NCI-H774 (cell line): ENCODE measurements at regions not wholly inside any gene's neighbourhood (a gene's known extent, or its start where the extent isn't known, plus 50 kb on each side); places are given as distances from the start of the nearest gene placed in this dataset.
A peak's percentile ranks its signal among the peaks of the same experiment; 100 is the strongest.

ENCODE experiments used
- DNase-seq: peaks from one replicate; lab custom pipeline; 2025; lab: John Stamatoyannopoulos, UW

GRCh38 chr16:24414534-24414933 lies 124.8 kb upstream of the RBBP6 start:
- DNase-seq: no peak

GRCh38 chr16:24418733-24419132 lies 120.6 kb upstream of the RBBP6 start:
- no peak for DNase-seq

DNA sequence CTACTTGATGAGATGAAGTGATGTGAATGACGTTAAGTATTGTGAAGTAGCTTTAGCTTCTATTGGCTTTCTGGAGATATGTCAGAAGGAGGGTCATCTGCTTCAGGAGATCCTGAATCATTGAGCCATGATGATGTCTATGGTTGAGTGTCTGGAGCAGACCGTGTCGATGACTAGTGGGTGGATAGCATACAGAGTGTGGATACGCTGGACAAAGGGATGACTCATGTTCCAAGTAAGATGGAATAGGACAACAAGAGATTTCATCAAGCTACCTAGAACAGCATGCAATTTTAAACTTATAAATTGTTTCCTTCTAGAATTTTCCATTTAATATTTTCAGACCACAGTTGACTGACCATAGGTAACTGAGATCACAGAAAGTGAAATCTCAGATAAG lies 116.1 kb upstream of the RBBP6 start:
- no peak for DNase-seq

DNA sequence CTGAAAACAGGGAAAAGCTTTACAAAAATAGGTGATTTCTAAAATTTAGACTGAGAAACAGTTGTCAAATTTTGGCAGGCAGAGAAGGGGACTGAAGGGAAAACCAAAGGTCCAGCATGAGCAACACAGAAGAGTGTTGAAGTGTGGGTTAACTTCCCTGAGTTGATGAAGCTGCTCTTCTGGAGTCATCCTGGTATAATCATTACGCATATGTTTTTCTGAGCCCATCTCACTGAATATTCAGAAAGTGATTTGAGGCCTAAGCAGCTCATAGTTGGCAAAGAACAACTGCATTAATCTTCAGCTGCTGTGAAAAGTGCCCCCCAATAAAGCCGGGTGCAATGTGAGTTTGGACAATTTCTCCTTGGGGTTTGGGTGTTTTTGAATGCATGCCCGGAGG lies 115.0 kb upstream of the RBBP6 start:
- no peak for DNase-seq

GRCh38 chr16:24427840-24428239 lies 111.5 kb upstream of the RBBP6 start:
- DNase-seq: no peak

DNA sequence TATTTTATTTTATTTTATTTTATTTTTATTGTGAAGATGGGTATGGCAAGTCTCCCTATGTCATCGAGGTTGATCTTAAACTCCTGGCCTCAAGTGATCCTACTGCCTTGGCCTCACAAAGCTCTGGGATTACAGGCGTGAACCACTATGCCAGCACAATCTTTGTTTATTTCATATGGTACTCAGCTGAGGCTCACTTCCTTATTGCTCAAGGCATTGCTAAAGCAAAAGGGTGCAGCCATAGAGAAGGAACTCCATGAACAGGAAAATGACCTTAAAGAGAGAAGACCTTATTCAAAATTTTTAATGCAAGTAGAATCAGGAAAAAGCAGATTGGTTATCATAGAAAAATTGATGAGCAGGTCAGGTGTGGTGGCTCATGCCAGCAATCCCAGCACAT lies 110.6 kb upstream of the RBBP6 start:
- DNase-seq: no peak

DNA sequence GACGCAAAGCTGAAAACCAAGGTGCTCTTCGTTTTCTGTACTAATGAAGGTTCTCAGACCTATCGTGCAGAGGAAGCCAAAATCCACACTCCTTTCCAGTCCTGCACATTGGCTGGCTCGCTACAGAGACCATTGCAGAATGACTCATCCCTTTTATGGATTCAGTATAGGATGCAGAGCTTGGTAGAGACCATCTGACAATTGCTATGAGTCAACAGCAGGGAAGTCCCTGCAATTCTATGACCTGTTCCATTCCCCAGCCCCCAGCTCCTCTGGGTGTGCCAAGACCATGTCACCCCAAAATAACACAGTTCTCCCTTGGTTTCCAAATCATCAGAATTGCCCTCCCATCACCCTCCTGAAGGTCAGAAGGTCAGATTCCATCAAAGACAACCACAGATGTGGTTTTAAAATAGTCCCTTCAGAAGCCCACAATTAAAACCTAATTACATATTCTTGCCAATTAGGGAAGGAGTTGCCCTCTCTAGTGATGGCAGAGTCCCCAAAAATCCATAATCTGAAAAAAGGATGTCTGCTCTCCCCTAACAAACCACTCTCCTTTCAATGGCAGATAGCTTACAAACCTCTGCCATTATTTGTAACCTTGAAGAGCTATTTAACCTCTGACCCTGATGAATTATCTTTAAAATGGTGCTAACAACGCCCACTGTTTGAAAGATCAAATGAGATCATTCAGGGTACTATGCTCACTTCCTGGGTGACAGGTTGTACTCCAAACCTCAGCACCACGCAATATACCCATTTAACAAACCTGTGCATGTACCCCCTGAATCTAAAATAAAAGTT lies 108.2 kb upstream of the RBBP6 start:
- no peak for DNase-seq

DNA sequence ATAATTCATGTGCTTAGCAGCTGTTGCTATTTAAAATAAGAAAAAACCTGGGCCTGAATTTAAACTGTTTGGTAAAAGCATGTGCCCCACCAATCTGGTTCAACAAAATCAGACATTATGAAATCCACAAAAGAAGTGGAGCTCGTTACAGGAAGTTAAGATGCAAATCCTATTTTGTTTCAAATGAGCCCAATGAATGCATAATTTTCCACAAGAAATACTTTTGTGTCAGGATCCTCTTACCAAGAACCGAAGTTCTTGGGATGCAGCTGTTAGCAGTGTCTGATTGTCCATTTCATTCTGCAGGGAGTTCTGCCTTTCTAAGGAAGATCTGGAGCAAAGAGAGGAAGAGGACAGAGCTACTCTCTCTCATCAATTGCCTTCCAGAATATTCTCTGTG lies 105.7 kb upstream of the RBBP6 start:
- DNase-seq: no peak

DNA sequence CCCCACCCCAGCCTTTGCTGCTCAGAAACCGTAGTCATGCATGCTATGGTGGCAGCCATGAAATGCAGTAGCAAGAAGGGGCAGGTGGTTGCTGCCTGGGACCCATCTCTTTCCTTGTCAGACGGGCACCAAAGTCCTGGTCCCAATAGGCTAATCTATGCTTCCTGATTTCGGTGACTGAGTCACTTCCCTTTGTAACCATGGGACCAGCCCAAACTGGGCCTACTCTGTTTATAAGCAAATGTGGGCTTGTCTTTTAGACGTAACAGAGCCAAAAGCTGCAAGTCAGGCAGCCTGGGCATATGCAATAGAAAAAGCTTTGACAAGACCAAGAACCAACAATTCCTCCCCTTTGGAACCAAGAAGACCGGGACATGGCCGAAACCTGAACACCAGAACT lies 99.1 kb upstream of the RBBP6 start:
- DNase-seq: no peak

GRCh38 chr16:24442631-24443030 lies 96.7 kb upstream of the RBBP6 start:
- DNase-seq: no peak

DNA sequence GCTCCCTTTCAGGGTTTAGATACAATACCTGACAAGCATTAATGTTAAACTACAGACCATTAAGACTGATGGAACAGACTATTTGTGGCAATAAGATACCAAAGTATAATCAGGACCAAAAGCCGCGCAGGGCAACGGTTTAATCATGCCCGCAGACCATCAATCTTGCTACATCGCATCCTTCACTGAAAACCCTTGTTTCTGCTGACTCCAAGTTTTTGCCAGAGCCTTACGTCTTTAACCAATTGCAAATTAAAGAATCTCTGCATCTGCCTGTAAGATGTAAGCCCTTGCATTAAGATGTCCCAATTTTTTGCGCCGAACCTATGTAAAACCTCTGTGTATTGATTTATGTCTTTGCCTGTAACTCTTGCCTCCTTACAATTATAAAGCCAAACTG lies 94.2 kb upstream of the RBBP6 start:
- DNase-seq: no peak

DNA sequence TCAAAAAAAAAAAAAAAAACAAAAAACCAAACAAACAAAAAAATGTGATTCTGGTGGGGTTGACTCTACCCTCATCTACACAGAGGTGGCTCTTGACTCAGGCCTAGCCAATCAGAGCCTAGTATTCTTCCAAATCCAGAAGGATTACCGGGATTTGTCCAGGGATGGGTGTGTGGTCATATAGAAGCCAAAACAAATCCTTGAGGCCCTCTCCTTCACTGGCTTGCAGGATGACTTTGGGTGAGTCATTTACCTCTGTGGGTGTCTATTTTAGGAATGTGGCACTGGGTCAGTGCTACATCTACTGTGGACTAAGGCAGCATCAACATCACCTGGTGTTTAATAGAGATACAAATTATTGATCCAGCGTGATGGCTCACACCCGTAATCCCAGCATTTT lies 93.2 kb upstream of the RBBP6 start:
- no peak for DNase-seq

DNA sequence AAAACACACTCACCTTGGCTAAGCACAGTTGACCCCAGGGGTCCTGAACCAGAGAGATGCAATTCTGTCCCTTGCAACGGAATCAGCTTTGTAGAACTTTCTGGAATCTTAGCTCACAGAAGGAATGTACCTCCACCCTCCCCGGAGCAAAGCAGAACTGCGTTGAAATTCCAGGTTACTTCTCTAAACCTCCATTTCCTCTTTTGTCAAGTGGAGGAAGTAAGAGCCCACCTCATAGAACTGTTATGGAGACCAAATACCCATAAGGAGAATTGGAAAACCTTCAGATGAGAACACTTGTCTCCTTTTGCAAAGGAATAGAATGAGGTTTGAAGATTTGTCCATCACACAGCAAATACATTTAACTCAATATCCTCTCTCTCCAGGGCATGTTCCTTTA lies 86.6 kb upstream of the RBBP6 start:
- no peak for DNase-seq

- DNase-seq: no peak
Observed at GRCh38 chr16:24463196-24463945, 76.0 kb upstream of the RBBP6 start.

- no peak for DNase-seq
Observed at GRCh38 chr16:24471561-24472350, 67.6 kb upstream of the RBBP6 start.

DNA sequence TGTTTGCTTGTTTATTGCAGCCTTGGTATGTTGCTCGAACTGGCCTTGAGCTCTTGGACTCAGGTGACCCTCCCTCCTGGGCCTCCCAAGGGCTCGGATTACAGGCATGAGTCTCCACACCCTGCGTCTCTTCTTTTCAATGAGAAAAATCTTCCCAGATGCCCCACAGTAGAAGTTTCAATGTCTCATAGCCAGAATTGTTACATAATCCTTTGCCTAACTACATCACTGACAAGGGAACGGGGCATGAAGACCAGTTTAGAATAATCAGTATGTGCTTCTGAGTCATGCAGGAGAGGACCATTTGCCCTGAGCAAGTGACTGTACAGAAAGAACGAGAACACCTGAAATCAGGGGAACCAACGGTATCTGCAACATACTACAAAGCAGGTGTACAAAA lies 61.9 kb upstream of the RBBP6 start:
- DNase-seq: no peak

DNA sequence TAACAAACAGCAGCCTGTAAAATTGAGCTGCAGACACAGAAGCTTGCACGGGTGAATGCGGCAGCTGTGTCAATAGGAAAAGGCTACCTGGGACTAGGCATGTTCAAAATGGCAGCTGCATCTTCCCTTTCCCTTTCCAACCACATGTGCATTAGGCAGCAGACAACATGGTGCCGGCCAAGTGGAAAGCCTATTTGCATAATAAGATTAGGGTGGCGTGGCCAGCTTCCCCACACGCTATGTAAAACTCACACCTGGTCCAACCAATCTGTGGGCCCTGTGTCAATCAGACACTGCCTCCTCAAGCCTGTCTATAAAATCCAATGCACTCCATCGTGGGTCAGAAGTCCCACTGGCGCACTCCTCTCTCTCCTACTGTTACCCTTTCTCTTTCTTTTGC lies 61.0 kb upstream of the RBBP6 start:
- peak; percentile 52 for DNase-seq

GRCh38 chr16:24482681-24483202 lies 56.6 kb upstream of the RBBP6 start:
- DNase-seq: no peak

- no peak for DNase-seq
Observed at GRCh38 chr16:24488045-24488444, 51.3 kb upstream of the RBBP6 start.
